AG09309 (cell line): ENCODE measurements at regions not wholly inside any gene's neighbourhood (a gene's known extent, or its start where the extent isn't known, plus 50 kb on each side); places are given as distances from the start of the nearest gene placed in this dataset.

ENCODE experiments used
- DNase-seq: peaks from one replicate; pipeline ENCODE4 v3.0.0-alpha.2; 2010; ENCODE audit warnings: low read depth
- H3K4me3 ChIP-seq: 2 replicates; pipeline ENCODE4 v1.5.1; 2011; ENCODE audit warnings: mild to moderate bottlenecking, low read depth, low read length, moderate library complexity; ENCODE audit not compliant: control insufficient read depth
- CTCF ChIP-seq: IDR thresholded peaks from 2 replicates; pipeline ENCODE4 v1.5.1; 2011; ENCODE audit warnings: mild to moderate bottlenecking, low read depth, low read length, inconsistent platforms; ENCODE audit not compliant: insufficient read depth, control insufficient read depth; ENCODE audit errors: missing control alignments

DNA sequence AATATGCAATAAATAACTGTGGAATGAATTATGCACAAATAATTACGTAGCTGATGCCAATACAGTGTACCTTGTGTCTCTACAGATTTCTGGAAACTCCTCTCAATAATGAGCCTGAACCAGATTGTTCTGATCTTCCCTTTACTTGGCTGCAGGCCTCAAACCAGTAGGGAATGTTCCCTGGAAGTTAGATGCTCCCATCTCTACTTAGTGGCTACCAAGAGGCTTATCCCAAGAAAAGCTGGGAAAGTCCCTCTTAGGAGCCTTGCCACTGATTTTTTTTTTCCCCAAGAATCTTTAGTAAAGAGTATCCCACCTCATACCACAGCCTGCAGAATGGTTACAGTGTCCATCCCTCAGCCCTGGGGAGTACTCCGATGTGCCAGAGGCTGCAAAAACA lies 702.1 kb downstream of the RFPL4B start:
- no peak for TF ChIP-seq CTCF
- DNase-seq, result no peak
- H3K4me3 ChIP-seq, result no peak overlapping the region

GRCh38 chr6:113050010-113050858 lies 703.1 kb downstream of the RFPL4B start:
- no peak overlapping the region for H3K4me3 ChIP-seq
- TF ChIP-seq CTCF, result no peak
- no peak for DNase-seq

DNA sequence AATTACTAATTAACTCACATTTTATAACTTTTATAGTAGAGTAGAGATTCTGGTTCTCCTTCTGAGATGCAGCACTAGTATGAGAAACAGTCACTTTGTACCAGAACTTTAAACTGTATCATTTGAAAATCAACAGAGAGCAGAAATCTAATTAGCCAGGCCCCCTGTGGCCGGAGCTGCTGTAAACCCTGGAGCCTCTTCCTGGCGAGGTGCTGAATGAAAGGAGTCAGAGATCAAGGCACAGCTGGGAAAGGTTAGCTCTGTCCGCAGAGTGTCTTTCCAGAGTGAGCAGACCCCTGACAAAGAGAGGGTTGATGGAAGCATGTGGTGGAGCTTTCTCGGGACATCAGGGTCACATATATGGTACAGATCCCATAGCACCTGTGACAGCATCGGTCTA lies 703.8 kb downstream of the RFPL4B start:
- H3K4me3 ChIP-seq, result no peak overlapping the region
- no peak for DNase-seq
- no peak for TF ChIP-seq CTCF

GRCh38 chr6:113052506-113052905 lies 705.4 kb downstream of the RFPL4B start:
- TF ChIP-seq CTCF, result no peak
- H3K4me3 ChIP-seq, result no peak overlapping the region
- DNase-seq, result no peak

GRCh38 chr6:113055061-113055460 lies 707.9 kb downstream of the RFPL4B start:
- DNase-seq, result no peak

DNA sequence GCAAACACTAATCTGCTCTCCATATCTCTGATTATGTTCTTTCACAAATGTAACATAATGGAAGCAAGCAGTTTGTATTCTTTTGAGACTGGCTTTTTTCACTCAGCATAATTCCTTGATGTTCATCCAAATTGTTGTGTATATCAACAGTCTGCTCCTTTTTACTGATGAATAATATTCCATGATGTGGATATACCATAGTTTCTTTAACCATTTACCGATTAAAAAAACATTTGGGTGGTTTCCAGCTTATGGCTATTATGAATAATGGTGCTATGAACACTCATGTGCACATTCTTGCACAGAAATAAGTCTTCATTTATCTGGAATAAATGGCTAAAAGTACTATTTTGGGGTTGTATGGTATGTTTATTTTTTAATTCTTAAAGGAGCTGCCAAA lies 708.9 kb downstream of the RFPL4B start:
- H3K4me3 ChIP-seq, result no peak overlapping the region
- TF ChIP-seq CTCF, result no peak
- DNase-seq, result no peak

More at GRCh38 chr6:113055061-113055460, 707.9 kb downstream of the RFPL4B start:
- H3K4me3 ChIP-seq, result no peak overlapping the region
- no peak for TF ChIP-seq CTCF
